Stimulated activated CD8-positive, alpha-beta memory T cell treated with anti-CD3 and anti-CD28 coated beads, Interleukin-12 subunit alpha, Interleukin-12 subunit beta, amount 100 ng/mL, for 4 hours (primary cell): ENCODE measurements at regions not wholly inside any gene's neighbourhood (a gene's known extent, or its start where the extent isn't known, plus 50 kb on each side); places are given as distances from the start of the nearest gene placed in this dataset.

Experiments used
- DNase-seq: peaks from one replicate; pipeline ENCODE4 v3.0.0-alpha.2; 2020; ENCODE audit warnings: low read depth

DNA sequence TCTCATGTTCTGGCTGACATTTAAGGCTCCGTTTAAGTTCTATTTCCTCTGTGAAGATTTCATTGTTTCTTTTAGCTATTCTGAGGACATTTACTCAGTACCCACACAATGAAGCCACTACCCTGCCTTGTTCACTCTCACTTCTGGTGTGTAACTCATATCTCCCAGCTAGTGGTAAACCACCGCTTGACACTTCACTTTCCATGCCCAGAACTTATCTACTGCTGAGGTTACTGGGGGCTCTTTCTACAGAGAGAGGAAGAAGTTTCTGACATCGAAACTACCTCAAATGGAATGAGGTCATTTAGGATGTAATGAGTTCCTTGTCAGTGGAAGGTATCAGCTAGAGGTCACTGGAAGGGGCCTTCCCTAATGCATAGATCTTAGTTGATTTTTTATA is 501.5 kb downstream of the DMAC1 start:
- DNase-seq, result peak; percentile 1

DNA sequence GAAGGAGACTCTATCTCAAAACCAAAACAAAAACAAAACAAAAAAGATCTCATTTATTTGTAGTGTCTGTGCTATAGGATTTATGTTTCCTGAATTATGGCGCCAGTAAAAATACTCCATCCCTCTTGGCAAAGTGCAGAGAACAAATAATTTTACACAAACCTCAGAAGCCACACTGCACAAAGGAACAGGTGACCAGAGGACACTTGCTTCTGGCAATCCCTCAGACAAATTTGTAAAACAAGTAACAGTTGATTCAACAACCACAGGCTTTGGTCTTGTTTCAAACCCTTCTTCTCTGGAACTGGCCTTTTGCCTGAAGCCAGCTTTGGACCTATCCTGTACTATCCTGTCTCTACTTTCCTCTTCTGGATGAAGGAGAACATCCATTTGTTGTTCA is 502.1 kb downstream of the DMAC1 start:
- no peak for DNase-seq

DNA sequence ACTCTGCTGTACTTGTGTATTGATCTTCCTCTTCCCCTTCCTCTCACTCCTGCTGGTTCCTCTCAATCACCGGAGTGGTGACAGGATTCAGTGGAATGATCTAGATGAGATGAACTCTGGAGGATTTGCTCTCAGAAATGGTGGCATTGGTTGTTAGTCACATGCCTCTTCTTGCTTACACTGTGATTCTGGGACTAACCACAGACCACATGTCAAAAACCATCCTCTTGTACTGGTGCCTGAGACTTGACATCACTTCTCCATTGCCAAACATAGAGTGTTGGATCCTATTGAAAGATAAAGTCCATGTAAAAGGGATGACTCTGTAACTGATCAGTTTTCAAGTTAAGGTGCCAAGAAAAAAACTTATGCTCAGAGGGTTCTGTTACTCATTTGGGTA is 506.5 kb downstream of the DMAC1 start:
- no peak for DNase-seq

DNA sequence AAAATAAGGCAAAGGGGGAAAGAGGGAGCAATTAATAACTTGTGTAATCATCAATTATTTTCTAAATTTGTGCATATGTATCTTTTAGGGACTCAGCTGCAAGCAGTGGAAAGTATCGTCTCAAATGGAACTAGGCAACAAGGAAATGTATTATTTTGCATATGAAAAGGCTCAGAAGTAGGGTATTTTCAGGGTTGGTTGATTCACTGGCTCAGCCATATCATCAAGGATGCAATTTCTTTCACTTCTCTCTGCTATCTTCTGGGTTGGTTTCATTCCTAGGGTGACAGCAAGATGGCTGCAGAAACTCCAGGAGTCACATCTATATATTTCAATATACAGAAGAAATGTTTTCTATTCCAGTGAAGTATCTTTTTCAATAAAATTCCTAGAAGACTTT is 509.8 kb downstream of the DMAC1 start:
- DNase-seq, result no peak

DNA sequence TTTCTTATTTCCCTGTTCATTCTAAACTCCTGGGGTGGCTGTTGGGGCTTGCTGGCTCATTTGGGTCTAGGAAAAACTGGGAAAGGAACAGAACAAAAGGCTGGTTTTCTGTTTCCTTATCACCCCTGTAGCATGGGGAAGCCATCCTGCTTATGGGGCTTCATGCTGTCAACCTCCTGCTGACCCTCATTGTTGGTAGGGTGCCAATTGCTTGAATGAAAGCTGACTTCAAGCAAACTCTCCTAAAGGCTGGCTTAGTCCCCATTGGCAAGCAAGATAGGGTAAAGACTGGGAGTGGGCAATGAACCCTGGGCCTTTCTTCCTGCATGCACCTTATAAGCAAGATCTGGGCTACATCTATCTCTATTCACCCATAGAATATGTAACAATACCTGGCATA is 511.6 kb downstream of the DMAC1 start:
- no peak for DNase-seq

DNA sequence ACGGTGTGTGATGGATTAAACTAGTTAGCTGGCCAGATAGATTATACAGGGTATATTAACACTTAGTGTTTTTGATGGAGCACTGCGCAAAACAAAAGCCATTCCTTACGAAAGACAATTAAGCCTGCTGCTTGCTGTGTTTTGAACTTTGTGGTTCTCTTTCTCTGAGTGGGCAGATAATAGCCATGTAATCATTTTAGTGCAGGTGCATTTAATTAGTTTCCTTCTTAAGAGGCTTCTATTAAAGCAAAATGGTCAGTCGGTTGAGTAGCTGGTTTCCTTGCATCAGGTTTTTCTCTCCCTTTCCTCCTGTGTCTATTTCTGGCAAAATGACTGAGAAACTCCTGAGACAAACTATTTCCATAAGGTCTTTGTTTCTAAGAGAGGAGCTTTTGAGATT is 512.5 kb downstream of the DMAC1 start:
- no peak for DNase-seq

DNA sequence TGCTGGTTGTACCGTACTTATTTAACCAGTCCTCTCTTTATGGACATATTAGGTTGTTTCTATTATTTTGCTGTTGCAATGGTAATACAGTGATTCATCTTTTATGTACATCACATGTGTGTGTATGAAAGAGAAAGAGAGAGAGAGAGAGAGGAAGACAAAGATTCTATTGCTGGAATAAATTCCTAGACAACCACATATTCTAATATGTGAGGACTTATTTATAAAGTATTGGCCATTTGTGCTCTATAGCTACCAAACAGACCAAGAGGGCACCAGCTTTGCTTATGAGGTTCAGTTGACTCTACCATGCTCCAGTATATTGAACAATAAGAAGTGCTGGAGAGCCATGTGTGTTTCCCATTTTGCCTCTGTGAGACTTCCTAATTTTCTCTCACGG is 513.5 kb downstream of the DMAC1 start:
- no peak for DNase-seq

DNA sequence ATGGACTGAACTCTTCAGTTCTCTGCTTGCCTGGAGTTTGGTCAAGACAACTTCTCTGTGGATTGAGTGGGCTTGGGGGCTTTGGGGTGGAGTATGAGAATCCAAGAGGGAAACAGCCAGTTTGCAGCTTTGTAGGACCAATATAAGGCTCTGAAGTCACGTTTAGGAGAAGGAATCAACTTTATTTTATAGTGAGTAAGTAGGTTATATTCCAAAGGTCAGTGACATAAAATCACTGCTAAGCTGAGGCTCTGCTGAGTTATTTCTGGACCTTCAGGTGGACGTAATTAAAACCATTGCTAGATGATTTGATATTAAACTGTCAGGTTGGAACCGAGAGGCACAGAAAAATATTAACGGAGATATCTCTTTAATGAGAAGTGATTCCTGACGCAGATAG is 514.4 kb downstream of the DMAC1 start:
- DNase-seq, result no peak

DNA sequence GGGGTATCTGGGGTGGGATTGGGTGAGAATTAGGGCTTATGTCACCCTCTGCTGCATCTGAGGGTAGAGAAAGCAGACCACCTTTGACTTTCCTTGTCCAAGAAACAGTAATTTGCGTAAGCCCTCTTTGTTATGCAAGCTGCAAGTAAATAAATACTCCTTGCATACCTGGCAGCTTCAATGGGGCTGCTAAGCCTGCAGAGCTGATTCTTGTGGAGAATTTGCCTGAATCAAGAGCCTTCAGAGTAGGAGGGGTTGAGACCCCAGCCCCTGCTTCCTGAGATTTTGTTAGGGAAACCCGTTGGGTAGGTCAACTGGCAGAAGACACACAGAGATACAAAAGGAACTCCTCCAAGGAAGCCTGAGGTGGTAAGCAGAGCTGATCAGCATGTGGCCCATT is 515.1 kb downstream of the DMAC1 start:
- no peak for DNase-seq

DNA sequence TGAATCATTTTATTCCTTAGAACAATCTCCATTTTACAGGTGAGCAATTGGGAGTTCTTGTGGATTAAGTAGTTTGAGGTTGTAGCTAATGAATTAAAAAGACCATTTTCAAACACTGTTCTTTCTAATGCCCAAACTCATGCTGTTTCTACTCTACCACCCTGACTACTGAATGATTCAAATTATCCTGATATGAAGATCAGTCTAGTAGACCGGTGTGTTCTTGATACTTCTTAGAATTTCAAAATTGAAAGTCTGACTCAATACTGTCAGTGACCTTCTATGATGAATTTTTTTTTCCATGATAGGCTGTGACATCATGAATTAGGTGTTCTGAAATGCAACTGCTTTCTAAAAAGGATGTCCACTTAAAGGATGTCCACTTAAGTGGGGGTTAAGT is 515.5 kb downstream of the DMAC1 start:
- DNase-seq, result no peak

DNA sequence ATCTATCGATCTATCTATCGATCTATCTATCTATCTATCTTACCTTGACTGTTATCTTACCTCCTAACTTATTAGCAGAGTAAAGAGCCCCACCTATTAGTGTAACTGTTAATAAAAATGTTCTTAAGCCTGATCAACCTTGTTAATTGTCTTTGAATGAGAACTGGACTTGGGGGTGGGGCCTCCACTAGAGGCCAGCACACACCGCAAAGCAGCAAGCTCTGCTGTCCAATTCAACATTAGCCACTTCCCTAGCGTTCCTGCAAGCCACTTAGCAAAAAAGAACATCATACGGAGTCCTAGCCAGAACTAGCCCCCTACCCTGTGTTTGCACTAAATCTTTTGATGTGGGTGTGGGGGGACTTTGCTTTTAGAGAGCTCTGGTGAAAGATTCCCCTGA is 515.8 kb downstream of the KDM4C start:
- no peak for DNase-seq

DNA sequence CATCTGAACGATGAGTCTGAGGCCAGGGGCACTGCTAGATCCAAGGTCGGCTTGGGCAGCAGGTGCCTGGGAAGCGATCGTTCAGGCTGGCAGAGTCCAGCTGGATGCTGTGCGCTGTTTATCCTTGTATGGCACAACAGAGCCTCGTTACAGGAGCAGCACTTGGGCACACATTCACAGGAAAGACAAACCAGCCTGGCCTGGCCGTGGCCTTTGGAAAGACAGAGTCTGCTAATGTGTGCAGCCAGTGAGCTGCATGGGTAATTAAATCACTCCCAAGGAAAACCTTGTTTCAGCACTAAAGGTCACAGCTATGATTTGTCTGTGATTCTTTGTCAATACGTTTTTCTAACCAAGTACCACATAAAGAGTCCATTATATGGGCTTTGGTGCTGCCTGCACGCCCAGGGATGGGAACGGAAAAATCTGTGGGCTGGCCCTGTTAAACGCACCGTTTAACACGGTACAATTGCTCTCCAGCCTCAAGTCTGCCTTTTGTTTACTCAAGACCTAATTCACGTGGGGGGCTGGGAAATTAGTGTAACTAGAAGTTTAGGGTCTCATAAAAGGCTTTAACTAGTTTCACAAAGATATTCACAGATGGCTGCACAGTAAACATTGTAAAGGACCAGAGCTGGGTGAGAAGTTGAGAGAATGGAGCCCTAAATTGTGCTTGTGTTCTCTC is 509.3 kb downstream of the KDM4C start:
- no peak for DNase-seq

DNA sequence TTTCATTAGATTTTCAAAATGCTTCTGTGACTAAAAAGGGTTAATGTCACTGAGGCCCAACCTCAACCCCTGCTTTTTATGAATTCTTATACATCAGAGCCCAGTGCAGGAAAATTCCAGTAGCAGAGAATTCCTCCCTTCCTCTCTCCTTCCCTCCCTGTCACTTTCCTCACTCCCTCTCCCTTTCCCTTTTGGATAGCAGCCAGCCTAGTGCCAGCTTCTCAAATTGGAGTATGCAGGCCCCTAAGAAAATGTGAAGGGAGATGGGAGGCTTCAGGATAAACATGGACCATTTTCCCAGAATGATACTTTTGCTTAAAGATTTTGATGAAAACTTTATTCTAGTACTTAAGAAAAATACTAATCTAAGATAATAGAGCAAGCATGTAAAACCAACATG is 507.4 kb downstream of the KDM4C start:
- no peak for DNase-seq

DNA sequence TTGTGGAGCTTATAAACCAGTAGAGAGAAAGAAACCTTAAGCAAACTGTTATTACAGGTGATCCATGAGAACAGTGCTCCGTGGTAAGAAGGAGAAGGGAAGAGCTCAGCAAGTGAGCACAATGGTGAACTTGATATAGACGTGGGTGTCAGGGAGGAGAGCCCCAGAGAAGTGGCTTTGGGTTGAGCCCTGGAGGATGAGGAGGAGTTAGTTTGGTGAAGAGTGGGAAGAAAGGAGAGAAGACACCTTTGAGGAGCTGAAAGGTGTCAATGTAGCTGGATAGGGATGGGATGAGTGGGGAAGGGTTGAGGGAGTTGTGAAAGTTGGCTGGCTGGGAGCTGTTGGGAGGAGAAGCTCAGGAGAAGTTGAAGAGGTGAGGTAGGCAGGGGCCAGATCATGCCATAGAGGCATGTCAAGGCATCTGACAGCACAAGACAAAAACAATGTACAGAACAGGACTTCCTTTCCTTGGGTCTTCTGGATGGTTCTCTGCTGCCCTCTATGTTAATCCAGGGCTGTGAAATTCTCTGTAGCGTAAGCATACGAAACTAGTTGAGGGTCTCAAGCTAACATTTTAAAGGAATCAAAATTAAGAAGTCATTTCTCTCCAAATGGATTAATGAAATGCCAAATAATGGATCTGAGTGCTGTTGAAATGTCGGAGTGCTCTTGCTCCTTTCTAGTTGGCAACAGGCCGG is 501.9 kb downstream of the KDM4C start:
- no peak for DNase-seq

DNA sequence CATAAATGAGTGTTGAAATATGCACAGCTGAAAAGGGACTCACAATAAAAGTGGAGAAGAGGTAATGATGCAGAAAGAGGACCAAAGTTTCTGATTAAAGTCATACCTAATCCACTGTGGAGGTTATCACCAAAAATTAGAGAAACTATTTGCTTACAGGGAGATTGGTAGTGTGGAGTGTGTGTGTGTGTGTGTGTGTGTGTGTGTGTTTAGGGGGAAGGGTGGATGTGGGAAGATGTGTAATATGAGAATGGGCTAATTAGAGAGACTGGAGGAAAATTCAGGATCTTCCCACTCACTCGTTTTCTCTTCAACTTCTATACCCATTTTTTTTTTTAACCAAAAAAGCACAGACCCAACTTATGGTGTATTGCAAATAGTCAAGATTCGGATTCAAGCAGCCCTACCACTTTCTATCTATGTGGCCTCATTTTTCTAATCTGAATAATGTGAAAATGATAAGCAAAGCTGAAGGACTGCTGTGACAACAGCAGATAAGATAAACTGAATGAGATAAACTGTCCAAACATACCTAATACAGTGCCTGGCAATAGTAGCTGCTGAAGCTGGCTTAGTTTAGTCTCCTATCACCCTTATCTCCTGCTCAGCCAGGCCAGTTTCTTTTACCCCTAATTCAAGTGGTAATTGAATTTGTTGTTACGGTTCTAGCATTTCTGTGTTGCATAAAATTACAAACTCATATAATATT is 501.1 kb downstream of the KDM4C start:
- no peak for DNase-seq

DNA sequence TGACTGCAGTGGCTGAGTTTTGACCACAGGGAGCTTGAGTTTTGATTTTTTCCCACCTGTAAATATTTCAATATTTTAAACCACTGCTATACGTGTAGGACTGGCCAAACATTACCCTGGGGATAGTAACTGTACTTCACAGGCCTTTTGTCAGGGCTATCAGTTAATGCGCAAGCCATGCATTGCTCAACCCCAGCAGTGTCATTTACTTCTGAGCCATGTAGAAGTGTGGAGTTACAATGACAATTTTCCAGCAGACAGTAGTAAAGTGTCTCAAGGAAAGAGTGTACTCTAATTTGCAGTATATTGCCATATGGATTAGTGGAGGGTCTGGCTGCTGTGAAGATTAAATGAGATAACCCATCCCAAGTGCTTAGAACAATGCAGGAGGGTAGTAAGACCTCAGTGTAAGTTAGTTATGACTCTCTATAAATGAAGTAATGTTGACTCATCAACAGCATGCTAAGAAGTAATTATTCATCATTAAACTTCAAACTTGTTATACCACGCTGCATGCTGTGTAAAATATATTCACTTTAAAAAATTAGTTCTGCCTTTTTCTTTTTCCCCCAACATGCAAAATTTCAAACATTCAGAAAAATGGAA is 489.2 kb downstream of the KDM4C start:
- no peak for DNase-seq

DNA sequence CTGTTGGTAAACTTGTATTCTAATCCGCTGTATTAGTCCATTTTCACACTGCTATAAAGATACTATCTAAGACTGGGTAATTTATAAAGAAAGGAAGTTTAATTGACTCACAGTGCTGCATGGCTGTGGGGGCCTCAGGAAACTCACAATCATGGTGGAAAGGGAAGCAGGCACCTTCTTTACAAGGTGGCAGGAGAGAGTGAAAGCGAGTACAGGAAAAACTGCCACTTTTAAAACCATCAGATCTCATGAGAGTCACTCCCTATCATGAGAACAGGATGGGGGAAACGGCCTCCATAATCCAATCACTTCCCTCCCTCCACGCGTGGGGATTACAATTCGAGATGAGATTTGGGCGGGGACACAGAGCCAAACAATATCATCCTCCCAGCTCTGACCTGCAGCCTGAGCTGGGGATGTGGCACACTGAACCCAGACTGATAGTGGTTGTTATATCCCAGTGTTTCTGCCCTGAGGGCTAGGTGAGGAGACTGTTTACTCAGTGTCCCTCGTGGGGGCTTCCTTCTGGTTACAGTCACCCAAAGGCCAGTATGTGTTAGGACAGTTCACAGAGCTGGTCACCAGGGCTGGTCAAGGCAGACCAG is 488.3 kb downstream of the KDM4C start:
- no peak for DNase-seq

DNA sequence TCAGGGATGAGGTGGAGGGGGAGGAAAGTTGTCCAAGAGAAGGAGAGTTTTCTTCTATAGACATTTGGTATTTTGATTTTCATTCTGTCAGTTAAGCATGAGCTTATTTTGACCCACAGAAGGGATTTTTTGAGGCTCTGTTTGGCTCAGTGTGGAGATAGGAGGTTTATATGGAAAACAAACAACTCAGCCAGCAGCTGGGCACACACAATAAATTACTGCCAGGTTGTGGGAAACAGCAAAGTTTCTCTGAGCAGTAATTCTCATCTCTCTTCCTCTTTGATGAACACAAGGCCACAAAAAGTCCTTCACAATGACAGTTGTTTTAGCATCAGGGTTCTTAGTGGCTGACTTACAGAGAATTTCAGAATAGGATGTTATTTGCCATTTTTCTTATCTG is 486.1 kb downstream of the KDM4C start:
- DNase-seq, result no peak

DNA sequence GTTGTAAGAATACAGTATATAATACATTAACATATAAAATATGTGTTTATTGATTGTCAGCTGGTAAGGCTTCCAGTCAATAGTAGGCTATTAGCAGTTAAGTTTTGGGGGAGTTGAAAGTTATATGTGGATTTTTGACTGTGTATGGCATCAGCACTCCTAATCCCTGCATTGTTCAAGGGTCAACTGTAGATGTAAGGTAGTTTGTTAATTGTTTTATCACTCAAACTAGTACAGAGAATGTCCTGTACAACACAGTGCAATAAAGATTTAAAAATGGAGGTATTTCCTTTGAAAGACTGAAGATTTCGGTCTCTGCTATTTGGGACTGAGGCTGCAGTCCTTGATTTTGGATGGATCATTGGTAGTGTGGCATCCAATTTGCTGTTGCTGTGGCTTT is 484.4 kb downstream of the KDM4C start:
- DNase-seq, result no peak

DNA sequence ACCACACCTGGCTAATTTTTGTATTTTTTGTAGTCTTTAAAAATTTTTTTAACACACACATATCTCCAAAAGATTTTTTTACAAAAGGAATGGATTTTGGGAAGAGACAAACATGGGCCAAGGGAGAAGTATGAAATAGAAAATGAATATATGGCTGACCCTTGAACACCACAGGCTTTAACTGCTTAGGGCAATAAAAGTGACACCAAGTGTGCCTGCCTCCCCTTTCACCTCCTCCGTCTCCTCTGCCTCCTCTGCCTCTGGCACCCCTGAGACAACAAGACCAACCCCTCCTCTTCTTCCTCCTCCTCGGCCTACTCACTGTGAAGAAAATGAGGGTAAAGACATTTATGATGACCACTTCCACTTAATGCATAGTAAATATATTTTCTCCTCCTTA is 483.9 kb downstream of the KDM4C start:
- no peak for DNase-seq

DNA sequence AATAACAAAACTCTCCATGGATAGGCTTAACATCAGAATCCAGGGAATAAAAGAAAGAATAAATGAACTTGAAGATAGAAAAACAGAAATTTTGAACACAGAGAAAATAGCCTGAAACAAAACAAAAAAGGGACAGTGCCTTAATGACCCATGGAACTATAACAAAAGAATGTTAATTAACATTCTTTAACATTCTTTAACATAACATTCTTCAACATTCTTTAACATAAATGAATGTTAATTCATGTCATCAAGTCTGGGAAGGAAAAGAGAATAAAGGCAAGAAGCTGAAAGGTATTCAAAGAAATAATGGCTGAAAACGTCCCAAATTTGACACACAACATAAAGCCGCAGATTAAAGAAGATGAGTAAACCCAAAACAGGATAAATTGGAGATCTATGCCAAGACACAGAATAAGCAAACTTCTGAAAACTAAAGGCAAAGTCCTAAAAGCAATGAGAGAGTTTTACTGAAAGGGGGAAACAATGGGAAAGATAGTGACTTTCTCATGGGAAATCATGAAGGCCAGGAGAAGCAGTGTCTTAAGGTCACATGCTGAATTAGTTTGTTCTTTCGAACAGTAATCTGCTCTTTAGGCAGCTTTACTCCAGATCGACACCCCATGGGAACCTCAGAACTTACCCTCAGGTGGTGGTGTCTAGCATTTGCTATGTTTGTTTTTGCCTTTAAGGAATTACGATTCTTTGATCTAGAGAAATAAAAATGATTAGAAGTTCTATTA is 483.0 kb downstream of the KDM4C start:
- no peak for DNase-seq

DNA sequence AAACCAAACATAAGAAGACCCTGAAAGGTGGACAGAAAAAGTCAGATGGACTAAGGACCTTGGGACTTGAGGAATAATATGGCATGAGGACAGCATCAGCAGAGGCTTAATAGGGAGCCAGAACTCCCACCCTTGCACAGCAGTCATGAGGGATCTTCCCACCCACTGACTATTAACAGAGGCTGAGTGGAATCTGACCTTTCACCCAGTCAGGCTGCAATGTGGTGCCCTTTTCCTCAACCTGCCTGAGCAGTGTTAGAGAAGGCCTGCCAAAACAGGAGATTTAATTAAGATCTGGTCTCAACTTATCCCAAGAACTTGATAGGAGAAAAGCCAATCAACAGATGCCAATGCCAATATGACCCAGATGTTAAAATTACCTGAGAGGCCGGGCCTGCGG is 481.9 kb downstream of the KDM4C start:
- no peak for DNase-seq
